ENCODE measurements at regions not wholly inside any gene's neighbourhood (a gene's known extent, or its start where the extent isn't known, plus 50 kb on each side); places are given as distances from the start of the nearest gene placed in this dataset.

DNA sequence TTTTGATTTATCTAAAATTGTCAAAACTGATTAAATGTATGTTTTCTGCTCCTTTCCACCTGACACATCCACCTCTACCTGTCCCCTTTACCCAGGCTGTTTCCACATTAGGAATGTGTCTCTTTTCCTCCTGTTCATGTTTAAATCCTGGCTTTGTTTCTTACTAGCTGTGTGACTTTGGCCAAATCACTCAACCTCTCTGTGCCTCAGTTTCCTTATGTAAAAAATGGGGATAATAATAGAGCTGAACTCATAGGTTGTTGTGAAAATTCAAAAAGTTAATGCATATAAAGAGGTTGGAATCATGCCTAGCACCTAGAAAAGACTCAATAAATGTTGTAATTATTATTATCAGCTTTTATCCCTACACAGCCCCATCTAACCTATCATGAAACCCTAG lies 136.8 kb downstream of the NXPE2 start (continued):
- TF ChIP-seq, protein P1, sequence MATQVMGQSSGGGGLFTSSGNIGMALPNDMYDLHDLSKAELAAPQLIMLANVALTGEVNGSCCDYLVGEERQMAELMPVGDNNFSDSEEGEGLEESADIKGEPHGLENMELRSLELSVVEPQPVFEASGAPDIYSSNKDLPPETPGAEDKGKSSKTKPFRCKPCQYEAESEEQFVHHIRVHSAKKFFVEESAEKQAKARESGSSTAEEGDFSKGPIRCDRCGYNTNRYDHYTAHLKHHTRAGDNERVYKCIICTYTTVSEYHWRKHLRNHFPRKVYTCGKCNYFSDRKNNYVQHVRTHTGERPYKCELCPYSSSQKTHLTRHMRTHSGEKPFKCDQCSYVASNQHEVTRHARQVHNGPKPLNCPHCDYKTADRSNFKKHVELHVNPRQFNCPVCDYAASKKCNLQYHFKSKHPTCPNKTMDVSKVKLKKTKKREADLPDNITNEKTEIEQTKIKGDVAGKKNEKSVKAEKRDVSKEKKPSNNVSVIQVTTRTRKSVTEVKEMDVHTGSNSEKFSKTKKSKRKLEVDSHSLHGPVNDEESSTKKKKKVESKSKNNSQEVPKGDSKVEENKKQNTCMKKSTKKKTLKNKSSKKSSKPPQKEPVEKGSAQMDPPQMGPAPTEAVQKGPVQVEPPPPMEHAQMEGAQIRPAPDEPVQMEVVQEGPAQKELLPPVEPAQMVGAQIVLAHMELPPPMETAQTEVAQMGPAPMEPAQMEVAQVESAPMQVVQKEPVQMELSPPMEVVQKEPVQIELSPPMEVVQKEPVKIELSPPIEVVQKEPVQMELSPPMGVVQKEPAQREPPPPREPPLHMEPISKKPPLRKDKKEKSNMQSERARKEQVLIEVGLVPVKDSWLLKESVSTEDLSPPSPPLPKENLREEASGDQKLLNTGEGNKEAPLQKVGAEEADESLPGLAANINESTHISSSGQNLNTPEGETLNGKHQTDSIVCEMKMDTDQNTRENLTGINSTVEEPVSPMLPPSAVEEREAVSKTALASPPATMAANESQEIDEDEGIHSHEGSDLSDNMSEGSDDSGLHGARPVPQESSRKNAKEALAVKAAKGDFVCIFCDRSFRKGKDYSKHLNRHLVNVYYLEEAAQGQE (IDR thresholded peaks at IDR 0.05; ENCODE audit: low read depth) = no peak
- TF ChIP-seq RAD21 (IDR thresholded peaks at IDR 0.05; ENCODE audit: low read depth) (no peak), SRF (IDR thresholded peaks at IDR 0.05; ENCODE audit: low read depth) (no peak), ZFX (IDR thresholded peaks at IDR 0.05) (no peak), SP1 (IDR thresholded peaks at IDR 0.05; ENCODE audit: low read depth) (no peak)

GRCh38 chr11:114815761-114816160 lies 137.4 kb downstream of the NXPE2 start:
- ATAC-seq (no peak), DNase-seq (ENCODE audit: low read depth, low spot score) (no peak)
- H3K9me3 ChIP-seq (ENCODE audit: control insufficient read depth in 1 of 2, insufficient read depth in 1 of 2, low read depth in 1 of 2, low read length in 2 of 2) = no peaks in the 10 kb centered on the region; a peak in 1 of 4 replicates
- no peaks in the 10 kb centered on the region for H3K36me3 ChIP-seq (ENCODE audit: control insufficient read depth in 1 of 2, insufficient read depth in 2 of 2, low read length in 2 of 2)
- no peak overlapping the region for H2AFZ ChIP-seq (ENCODE audit: low read depth, low read length, poor library complexity, severe bottlenecking)
- H3K27ac ChIP-seq (ENCODE audit: low read depth, low read length) = no peak overlapping the region
- ChIA-PET POLR2A (no interaction called here), CTCF (no interaction called here), RAD21 (ENCODE audit: low non-redundant PET in 1 of 2, low total read pairs in 2 of 2, uncharacterized antibody in 2 of 2, unreplicated experiment in 2 of 2) (no interaction called here)
- no peaks in the 10 kb centered on the region for H3K4me1 ChIP-seq (ENCODE audit: control insufficient read depth in 1 of 2, insufficient read depth in 2 of 2, low read length in 2 of 2)
- no peak overlapping the region for H3K4me2 ChIP-seq (ENCODE audit: low read length)
- H3K27me3 ChIP-seq (ENCODE audit: insufficient read depth, low read length) = no peaks in the 10 kb centered on the region
- TF ChIP-seq ELF1 (IDR thresholded peaks at IDR 0.05; ENCODE audit: borderline replicate concordance, low read depth) = no peak
- no peak for TF ChIP-seq CBX3 (IDR thresholded peaks at IDR 0.05; ENCODE audit: low read depth)
- no peak for TF ChIP-seq SIN3A (IDR thresholded peaks at IDR 0.05; ENCODE audit: low read depth)
- TF ChIP-seq MAX (IDR thresholded peaks at IDR 0.05) = no peak
- no peak for TF ChIP-seq SP1 (IDR thresholded peaks at IDR 0.05; ENCODE audit: low read depth)
- H3K79me2 ChIP-seq (ENCODE audit: insufficient read depth, low read length) = no peaks in the 10 kb centered on the region
- H4K20me1 ChIP-seq (ENCODE audit: insufficient read depth) = no peaks in the 10 kb centered on the region
- no peak overlapping the region for H3K4me3 ChIP-seq (replicated peaks in 1 of 2; ENCODE audit: low read depth in 1 of 2, low read length in 2 of 2)
- intact Hi-C loops (cut with micrococcal nuclease) = no loop called here
- no peak overlapping the region for H3K9ac ChIP-seq (ENCODE audit: low read length)
- BruUV-seq (replicated peaks) = no TSS peak
- H3K9me2 ChIP-seq (ENCODE audit: insufficient read depth) = no peaks in the 10 kb centered on the region

Measured in HCT116 (cell line).